ENCODE measurements at regions not wholly inside any gene's neighbourhood (a gene's known extent, or its start where the extent isn't known, plus 50 kb on each side); places are given as distances from the start of the nearest gene placed in this dataset.

- Histone ChIP-seq H4K20me1 (ENCODE audit: insufficient read depth, low read length) (no peaks in the 10 kb centered on the region), H2AFZ (ENCODE audit: low read depth, low read length) (no peak overlapping the region), H3K36me3 (ENCODE audit: insufficient read depth, low read length) (no peaks in the 10 kb centered on the region), H3K4me3 (ENCODE audit: low read depth in 1 of 2, low read length in 2 of 2) (no peak overlapping the region), H3K79me2 (ENCODE audit: insufficient read depth, low read length) (no peaks in the 10 kb centered on the region), H3K4me2 (ENCODE audit: insufficient read depth, low read length) (no peak overlapping the region), H3K27me3 (ENCODE audit: insufficient read depth, low read length, poor library complexity) (no peaks in the 10 kb centered on the region), H3K9ac (ENCODE audit: low read depth, low read length) (no peak overlapping the region), H3K4me1 (ENCODE audit: insufficient read depth, low read length) (no peaks in the 10 kb centered on the region), H3K27ac (ENCODE audit: low read length) (no peak overlapping the region), H3K9me3 (ENCODE audit: insufficient read depth, low read length, severe bottlenecking) (no peaks in the 10 kb centered on the region)
- TF ChIP-seq EZH2 (IDR thresholded peaks at IDR 0.05; ENCODE audit: borderline replicate concordance, low read depth, low read length, severe bottlenecking) (no peak), CTCF (IDR thresholded peaks at IDR 0.05; ENCODE audit: borderline replicate concordance, extremely low read depth, low read length, poor library complexity, severe bottlenecking) (no peak)
- DNase-seq (no peak), ATAC-seq (ENCODE audit: insufficient read depth, low read depth) (no peak)
Measured at GRCh38 chr21:20760221-20760620, 238.0 kb upstream of the NCAM2 start.

DNA sequence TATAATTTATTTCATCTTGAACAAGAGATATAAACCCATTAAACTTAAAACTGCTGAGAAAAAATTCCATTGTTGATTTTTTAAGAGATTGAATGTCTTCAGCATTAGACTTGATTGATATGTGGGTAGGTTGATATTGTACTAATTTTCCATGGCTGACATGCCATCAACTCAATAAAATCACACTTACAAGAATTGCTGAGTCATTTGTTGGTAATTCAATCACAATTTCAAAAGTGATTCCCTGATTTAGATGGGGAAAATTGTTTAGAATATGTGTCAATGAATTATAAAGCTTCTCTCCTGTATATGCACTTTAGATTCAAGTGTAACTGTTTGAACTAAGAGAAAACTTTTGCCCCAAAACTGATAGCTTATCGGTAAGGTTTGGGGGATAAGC is 223.5 kb upstream of the NCAM2 start:
- ATAC-seq (ENCODE audit: insufficient read depth, low read depth) (no peak), DNase-seq (no peak)
- Histone ChIP-seq H3K4me2 (ENCODE audit: insufficient read depth, low read length) (no peak overlapping the region), H4K20me1 (ENCODE audit: insufficient read depth, low read length) (no peaks in the 10 kb centered on the region), H3K36me3 (ENCODE audit: insufficient read depth, low read length) (no peaks in the 10 kb centered on the region), H3K27ac (ENCODE audit: low read length) (no peak overlapping the region), H3K9me3 (ENCODE audit: insufficient read depth, low read length, severe bottlenecking) (no peaks in the 10 kb centered on the region), H3K79me2 (ENCODE audit: insufficient read depth, low read length) (no peaks in the 10 kb centered on the region), H3K9ac (ENCODE audit: low read depth, low read length) (no peak overlapping the region), H3K4me3 (ENCODE audit: low read depth in 1 of 2, low read length in 2 of 2) (no peak overlapping the region), H3K4me1 (ENCODE audit: insufficient read depth, low read length) (no peaks in the 10 kb centered on the region), H2AFZ (ENCODE audit: low read depth, low read length) (no peak overlapping the region), H3K27me3 (ENCODE audit: insufficient read depth, low read length, poor library complexity) (no peaks in the 10 kb centered on the region)
- TF ChIP-seq EZH2 (IDR thresholded peaks at IDR 0.05; ENCODE audit: borderline replicate concordance, low read depth, low read length, severe bottlenecking) (no peak), CTCF (IDR thresholded peaks at IDR 0.05; ENCODE audit: borderline replicate concordance, extremely low read depth, low read length, poor library complexity, severe bottlenecking) (no peak)

- ATAC-seq (ENCODE audit: insufficient read depth, low read depth): no peak
- no peaks in the 10 kb centered on the region for H3K36me3 ChIP-seq (ENCODE audit: insufficient read depth, low read length)
- no peak overlapping the region for H3K9ac ChIP-seq (ENCODE audit: low read depth, low read length)
- no peak overlapping the region for H2AFZ ChIP-seq (ENCODE audit: low read depth, low read length)
- H4K20me1 ChIP-seq (ENCODE audit: insufficient read depth, low read length): no peaks in the 10 kb centered on the region
- H3K27ac ChIP-seq (ENCODE audit: low read length): no peak overlapping the region
- no peak overlapping the region for H3K4me2 ChIP-seq (ENCODE audit: insufficient read depth, low read length)
- no peak for DNase-seq
- H3K4me1 ChIP-seq (ENCODE audit: insufficient read depth, low read length): no peaks in the 10 kb centered on the region
- H3K79me2 ChIP-seq (ENCODE audit: insufficient read depth, low read length): no peaks in the 10 kb centered on the region
- no peak for TF ChIP-seq EZH2 (IDR thresholded peaks at IDR 0.05; ENCODE audit: borderline replicate concordance, low read depth, low read length, severe bottlenecking)
- no peak for TF ChIP-seq CTCF (IDR thresholded peaks at IDR 0.05; ENCODE audit: borderline replicate concordance, extremely low read depth, low read length, poor library complexity, severe bottlenecking)
- no peaks in the 10 kb centered on the region for H3K9me3 ChIP-seq (ENCODE audit: insufficient read depth, low read length, severe bottlenecking)
- H3K4me3 ChIP-seq (ENCODE audit: low read depth in 1 of 2, low read length in 2 of 2): no peak overlapping the region
- no peaks in the 10 kb centered on the region for H3K27me3 ChIP-seq (ENCODE audit: insufficient read depth, low read length, poor library complexity)
Measured at GRCh38 chr21:20779321-20779720, 218.9 kb upstream of the NCAM2 start.

GRCh38 chr21:20783611-20784010 is 214.6 kb upstream of the NCAM2 start:
- Histone ChIP-seq H3K36me3 (ENCODE audit: insufficient read depth, low read length) (no peaks in the 10 kb centered on the region), H3K27me3 (ENCODE audit: insufficient read depth, low read length, poor library complexity) (no peaks in the 10 kb centered on the region), H3K9ac (ENCODE audit: low read depth, low read length) (no peak overlapping the region), H3K27ac (ENCODE audit: low read length) (no peak overlapping the region), H3K9me3 (ENCODE audit: insufficient read depth, low read length, severe bottlenecking) (no peaks in the 10 kb centered on the region), H3K4me1 (ENCODE audit: insufficient read depth, low read length) (no peaks in the 10 kb centered on the region), H4K20me1 (ENCODE audit: insufficient read depth, low read length) (no peaks in the 10 kb centered on the region), H2AFZ (ENCODE audit: low read depth, low read length) (no peak overlapping the region), H3K79me2 (ENCODE audit: insufficient read depth, low read length) (no peaks in the 10 kb centered on the region), H3K4me3 (ENCODE audit: low read depth in 1 of 2, low read length in 2 of 2) (no peak overlapping the region), H3K4me2 (ENCODE audit: insufficient read depth, low read length) (no peak overlapping the region)
- TF ChIP-seq CTCF (IDR thresholded peaks at IDR 0.05; ENCODE audit: borderline replicate concordance, extremely low read depth, low read length, poor library complexity, severe bottlenecking) (no peak), EZH2 (IDR thresholded peaks at IDR 0.05; ENCODE audit: borderline replicate concordance, low read depth, low read length, severe bottlenecking) (no peak)
- DNase-seq: no peak
- ATAC-seq (ENCODE audit: insufficient read depth, low read depth): no peak

Measured in DND-41 (cell line).